Globus pallidus (tissue), 1 donor: ENCODE measurements at regions not wholly inside any gene's neighbourhood (a gene's known extent, or its start where the extent isn't known, plus 50 kb on each side); places are given as distances from the start of the nearest gene placed in this dataset.
"Not testable (repeated sequence)": the region's sequence is repeated elsewhere in the genome, so short reads cannot be mapped to it uniquely, and the experiment has no call there.

Experiments
- DNase-seq: peaks from one replicate; pipeline ENCODE4 v3.0.0-alpha.2; 2015; ENCODE audit warnings: low spot score

GRCh38 chr1:38609166-38610025 is 250.2 kb downstream of the RRAGC start:
- DNase-seq = no peak

GRCh38 chr1:38608202-38608864 is 251.2 kb downstream of the RRAGC start:
- no peak for DNase-seq

- no peak for DNase-seq
Measured at GRCh38 chr1:38607526-38607925, 252.0 kb downstream of the RRAGC start.

GRCh38 chr1:38605063-38605462 is 254.5 kb downstream of the RRAGC start:
- no peak for DNase-seq

- DNase-seq = no peak
Measured at GRCh38 chr1:38603907-38604306, 255.7 kb downstream of the RRAGC start.

GRCh38 chr1:38600905-38601304 is 258.7 kb downstream of the RRAGC start:
- no peak for DNase-seq

- no peak for DNase-seq
Measured at GRCh38 chr1:38600286-38600685, 259.3 kb downstream of the RRAGC start.

GRCh38 chr1:38598118-38598517 is 261.5 kb downstream of the RRAGC start:
- DNase-seq = no peak

- DNase-seq = no peak
Measured at GRCh38 chr1:38589036-38589435, 270.5 kb downstream of the RRAGC start.

- DNase-seq = no peak
Measured at GRCh38 chr1:38587766-38588165, 271.8 kb downstream of the RRAGC start.

- DNase-seq = peak; percentile 27
Measured at GRCh38 chr1:38586993-38587646, 272.5 kb downstream of the RRAGC start.

GRCh38 chr1:38585971-38586370 is 273.6 kb downstream of the RRAGC start:
- DNase-seq = no peak

GRCh38 chr1:38585460-38585859 is 274.1 kb downstream of the RRAGC start:
- DNase-seq = no peak

GRCh38 chr1:38584448-38585355 is 274.9 kb downstream of the RRAGC start:
- no peak for DNase-seq

GRCh38 chr1:38583287-38583686 is 276.3 kb downstream of the RRAGC start:
- not testable (repeated sequence) for DNase-seq

- DNase-seq = no peak
Measured at GRCh38 chr1:38581396-38581795, 278.2 kb downstream of the RRAGC start.

GRCh38 chr1:38580594-38580993 is 279.0 kb downstream of the RRAGC start:
- no peak for DNase-seq

- no peak for DNase-seq
Measured at GRCh38 chr1:38579056-38579455, 280.5 kb downstream of the RRAGC start.

GRCh38 chr1:38578271-38578951 is 281.2 kb downstream of the RRAGC start:
- DNase-seq = no peak

- no peak for DNase-seq
Measured at GRCh38 chr1:38577937-38578270, 281.7 kb downstream of the RRAGC start.

- DNase-seq = no peak
Measured at GRCh38 chr1:38577385-38577784, 282.2 kb downstream of the RRAGC start.
